ENCODE measurements at regions not wholly inside any gene's neighbourhood (a gene's known extent, or its start where the extent isn't known, plus 50 kb on each side); places are given as distances from the start of the nearest gene placed in this dataset.

DNA sequence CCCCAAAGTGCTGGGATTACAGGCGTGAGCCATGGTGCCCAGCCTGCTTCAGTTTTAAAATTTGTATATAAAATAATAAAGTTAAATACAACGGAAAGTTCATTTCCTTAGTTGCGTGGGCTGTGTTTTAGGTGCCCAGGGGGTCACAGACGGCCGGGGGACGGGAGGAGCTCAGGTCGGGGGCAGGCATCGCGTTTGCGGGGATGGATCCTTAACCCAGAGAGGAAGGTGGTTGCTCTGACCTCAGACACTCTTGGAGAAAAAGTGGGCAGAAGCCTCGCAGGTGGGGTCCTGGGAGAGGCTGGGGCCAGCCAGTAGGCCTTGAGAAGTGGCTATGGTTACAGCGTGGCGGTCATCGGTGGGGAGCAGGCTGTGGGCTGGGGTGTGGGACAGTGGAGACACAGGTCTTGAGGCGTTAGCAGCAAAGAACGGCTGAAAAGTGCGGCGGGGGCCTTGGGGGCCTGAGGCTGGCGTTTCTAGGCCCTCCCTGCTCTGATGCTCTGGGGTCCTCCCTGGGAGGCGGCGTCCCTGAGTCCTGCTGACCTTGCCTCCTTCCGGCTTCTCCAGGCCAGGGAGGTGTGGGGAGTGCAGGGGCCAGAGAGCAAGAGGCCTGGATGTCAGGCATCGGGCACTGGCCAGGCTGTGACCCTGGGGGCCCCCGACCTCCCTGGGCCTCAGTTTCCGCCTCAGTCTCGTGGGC lies 54.4 kb downstream of the UNCX start:
- Mint-ChIP-seq H3K27me3 (ENCODE audit: low read depth in 3 of 3) (peaks cover 6 to 9% (median 7%) of the 10 kb centered on the region in 3 donors), H3K4me1 (peaks cover 14 to 20% of the 10 kb centered on the region in 2 donors), H3K9me3 (no peaks in the 10 kb centered on the region), H3K4me3 (no peak overlapping the region), H3K36me3 (no peaks in the 10 kb centered on the region), H3K27ac (no peak overlapping the region)
- DNase-seq = no peak

GRCh38 chr7:1287752-1288201 lies 55.1 kb downstream of the UNCX start:
- H3K4me3 Mint-ChIP-seq = no peak overlapping the region
- DNase-seq = no peak
- H3K36me3 Mint-ChIP-seq = no peaks in the 10 kb centered on the region
- peaks cover 14 to 20% of the 10 kb centered on the region in 2 donors for H3K4me1 Mint-ChIP-seq
- H3K27me3 Mint-ChIP-seq (ENCODE audit: low read depth in 3 of 3) = peaks cover 5 to 9% (median 7%) of the 10 kb centered on the region in 3 donors
- no peak overlapping the region for H3K27ac Mint-ChIP-seq
- no peaks in the 10 kb centered on the region for H3K9me3 Mint-ChIP-seq

DNA sequence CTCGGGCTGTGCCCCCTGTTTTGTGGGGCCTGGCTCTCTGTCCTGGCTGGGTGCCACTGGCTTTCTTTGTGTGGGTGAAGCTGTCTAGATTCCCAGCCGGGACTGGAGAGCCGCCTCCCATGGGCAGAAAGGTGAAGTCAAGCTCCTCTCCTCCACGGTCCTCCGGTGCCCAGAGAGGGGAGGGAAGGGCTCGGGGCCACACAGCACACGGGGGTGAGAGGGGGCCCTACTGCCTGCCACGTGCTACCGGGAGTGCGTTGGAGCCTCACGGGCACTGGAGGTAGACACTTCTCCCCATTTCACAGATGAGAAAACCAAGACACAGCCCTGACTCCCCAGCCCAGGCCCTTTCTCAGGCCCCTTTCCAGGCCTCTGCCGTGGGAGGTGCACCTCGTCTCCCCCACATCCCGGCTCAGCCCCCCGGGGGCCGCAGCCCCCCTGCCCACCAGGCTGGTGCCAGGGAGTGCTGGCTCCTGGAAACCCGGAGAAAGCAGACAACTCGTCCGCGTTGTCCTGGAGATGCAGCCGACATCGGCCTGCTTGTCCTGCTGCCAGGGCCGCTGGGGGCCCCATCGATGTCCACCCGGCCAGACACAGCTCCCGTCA lies 55.8 kb downstream of the UNCX start:
- Mint-ChIP-seq H3K4me3 (no peak overlapping the region), H3K36me3 (no peaks in the 10 kb centered on the region), H3K27me3 (ENCODE audit: low read depth in 3 of 3) (peaks cover 5 to 7% (median 6%) of the 10 kb centered on the region in 3 donors), H3K9me3 (no peaks in the 10 kb centered on the region), H3K27ac (no peak overlapping the region), H3K4me1 (peaks cover 14 to 20% of the 10 kb centered on the region in 2 donors)
- DNase-seq = no peak

- H3K4me3 Mint-ChIP-seq = peak overlapping the region in 2 of 5 donors; percentile 47 to 88
Observed at GRCh38 chr7:1288996-1289551, 56.4 kb downstream of the UNCX start.

GRCh38 chr7:1289666-1290025 lies 57.0 kb downstream of the UNCX start:
- peaks cover 5 to 9% (median 6%) of the 10 kb centered on the region in 3 donors for H3K27me3 Mint-ChIP-seq (ENCODE audit: low read depth in 3 of 3)
- H3K27ac Mint-ChIP-seq = peak overlapping the region in 4 of 6 donors; percentile 67 to 87 (median 76)

More at GRCh38 chr7:1288996-1289551, 56.4 kb downstream of the UNCX start:
- Mint-ChIP-seq H3K9me3 (no peaks in the 10 kb centered on the region), H3K27me3 (ENCODE audit: low read depth in 3 of 3) (peaks cover 5 to 7% (median 6%) of the 10 kb centered on the region in 3 donors), H3K27ac (peak overlapping the region in 1 of 6 donors; percentile 87), H3K4me1 (peaks cover 14 to 20% of the 10 kb centered on the region in 2 donors), H3K36me3 (no peaks in the 10 kb centered on the region)
- DNase-seq = no peak

DNA sequence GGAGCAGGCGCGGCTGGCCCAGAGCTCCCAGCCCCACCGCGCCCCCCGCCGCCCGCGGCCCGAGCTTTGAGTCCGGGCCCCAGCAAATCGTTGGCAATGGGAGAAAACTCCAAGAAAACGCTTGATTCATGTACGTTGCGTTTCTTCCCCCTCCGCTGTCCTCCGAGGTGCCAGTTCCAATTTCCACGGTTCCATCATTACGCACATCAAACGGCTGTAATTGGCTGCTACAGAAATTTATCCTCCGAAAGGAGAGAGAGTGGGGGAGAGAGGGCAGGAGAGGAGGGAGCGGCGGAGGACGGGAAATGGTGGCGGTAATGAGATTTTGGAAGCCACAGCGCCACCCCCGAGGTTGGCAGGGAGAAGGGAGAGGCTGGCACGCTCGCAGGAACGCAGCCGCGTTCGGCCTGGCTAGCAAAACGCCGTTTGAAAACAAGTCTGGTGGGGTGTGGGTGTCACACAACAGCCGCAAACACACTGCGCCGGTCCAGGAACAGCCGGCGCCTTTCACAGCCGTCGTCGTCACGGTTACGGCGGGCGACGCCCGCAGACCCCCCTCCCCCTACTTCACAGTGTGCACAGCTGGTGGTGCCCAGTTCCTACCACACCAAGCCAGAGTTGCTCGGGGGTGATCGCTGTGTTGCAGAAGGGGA lies 57.5 kb downstream of the UNCX start:
- H3K4me1 Mint-ChIP-seq = peaks cover 14 to 26% of the 10 kb centered on the region in 2 donors
- no peaks in the 10 kb centered on the region for H3K9me3 Mint-ChIP-seq
- DNase-seq = peak; percentile 72 to 78 (median 77)
- H3K27ac Mint-ChIP-seq = peak overlapping the region; percentile 50 to 93 (median 80)
- H3K4me3 Mint-ChIP-seq = peak overlapping the region; percentile 81 to 89 (median 85)
- H3K36me3 Mint-ChIP-seq = no peaks in the 10 kb centered on the region
- peaks cover 5 to 10% (median 6%) of the 10 kb centered on the region in 3 donors for H3K27me3 Mint-ChIP-seq (ENCODE audit: low read depth in 3 of 3)

More at GRCh38 chr7:1289666-1290025, 57.0 kb downstream of the UNCX start:
- DNase-seq = no peak
- Mint-ChIP-seq H3K9me3 (no peaks in the 10 kb centered on the region), H3K36me3 (no peaks in the 10 kb centered on the region), H3K4me1 (peaks cover 14 to 24% of the 10 kb centered on the region in 2 donors), H3K4me3 (peak overlapping the region; percentile 68 to 89 (median 83))

- Mint-ChIP-seq H3K27ac (peak overlapping the region in 5 of 6 donors; percentile 35 to 93 (median 87)), H3K4me3 (peak overlapping the region; percentile 81 to 89 (median 85)), H3K4me1 (peaks cover 14 to 26% of the 10 kb centered on the region in 2 donors), H3K27me3 (ENCODE audit: low read depth in 3 of 3) (peaks cover 5 to 10% (median 6%) of the 10 kb centered on the region in 3 donors), H3K9me3 (no peaks in the 10 kb centered on the region), H3K36me3 (no peaks in the 10 kb centered on the region)
- no peak for DNase-seq
Observed at GRCh38 chr7:1290679-1291356, 58.1 kb downstream of the UNCX start.

DNA sequence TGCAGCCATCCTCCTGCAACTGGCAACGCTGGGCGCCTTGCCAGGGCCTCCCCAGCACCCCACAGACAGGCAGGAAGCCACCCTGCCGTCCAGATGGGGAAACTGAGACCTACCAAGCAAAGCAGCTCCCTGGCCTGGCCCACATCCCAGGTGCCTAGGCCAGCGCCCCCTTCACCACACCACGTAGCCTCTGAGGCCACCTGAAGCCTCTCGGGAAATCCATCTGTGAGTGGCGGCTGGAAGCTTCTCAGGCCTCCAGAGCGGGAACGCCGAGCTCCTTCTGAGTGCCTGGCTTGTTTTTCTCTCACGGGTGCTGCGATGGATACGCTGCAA lies 58.7 kb downstream of the UNCX start:
- Mint-ChIP-seq H3K36me3 (no peaks in the 10 kb centered on the region), H3K27ac (peak overlapping the region in 2 of 6 donors; percentile 55 to 82), H3K4me1 (peaks cover 14 to 26% of the 10 kb centered on the region in 2 donors), H3K4me3 (peak overlapping the region; percentile 27 to 71 (median 63)), H3K9me3 (no peaks in the 10 kb centered on the region), H3K27me3 (ENCODE audit: low read depth in 3 of 3) (peaks cover 5 to 10% (median 6%) of the 10 kb centered on the region in 3 donors)
- no peak for DNase-seq

DNA sequence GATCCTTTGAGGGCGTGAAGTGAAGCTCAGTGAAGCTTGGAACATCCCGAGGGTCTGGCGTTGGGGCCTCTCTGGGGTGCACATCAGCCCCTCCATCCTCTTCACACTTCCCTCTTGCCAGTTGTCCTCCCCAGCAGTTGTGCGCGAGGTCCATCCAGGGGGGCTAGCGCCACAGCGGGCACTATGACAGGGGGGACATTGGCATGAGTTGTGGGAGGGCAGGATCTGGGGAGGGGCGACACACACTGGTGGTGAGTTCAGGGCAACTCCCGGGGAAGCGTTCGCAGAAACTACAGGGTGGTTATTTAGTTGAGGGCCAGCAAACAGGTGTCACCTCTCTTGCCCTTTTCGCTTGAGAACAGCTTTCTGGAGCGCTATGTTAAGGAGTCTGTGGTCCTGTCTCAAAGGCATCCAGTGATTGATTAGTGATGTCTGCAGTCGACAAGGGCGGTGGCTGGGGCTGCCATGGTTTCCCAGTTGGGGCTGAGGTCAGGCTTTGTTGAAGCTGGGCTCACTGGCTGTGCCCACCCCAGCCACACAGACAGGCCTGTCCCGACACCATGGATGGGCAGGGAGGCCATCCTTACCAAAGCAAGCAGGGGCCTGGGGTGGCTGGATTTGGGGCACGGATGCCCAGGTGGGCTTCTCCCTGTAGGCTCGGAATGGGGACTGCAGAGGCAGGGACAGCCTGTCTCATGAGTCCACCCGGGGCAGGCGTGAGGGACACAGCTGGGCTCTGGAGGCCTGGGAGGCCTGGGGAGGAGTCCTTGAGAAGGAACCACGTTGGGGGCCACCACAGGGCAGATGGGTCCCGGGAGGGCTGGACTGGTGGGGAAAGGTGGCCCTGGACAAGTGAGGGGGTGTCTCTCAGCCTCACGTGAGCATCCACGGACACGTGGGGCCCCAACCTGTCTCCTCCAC lies 59.4 kb downstream of the UNCX start:
- Mint-ChIP-seq H3K36me3 (no peaks in the 10 kb centered on the region), H3K4me1 (peaks cover 14 to 31% of the 10 kb centered on the region in 2 donors), H3K4me3 (peak overlapping the region in 4 of 5 donors; percentile 27 to 71 (median 62)), H3K27me3 (ENCODE audit: low read depth in 3 of 3) (peaks cover 5 to 10% (median 6%) of the 10 kb centered on the region in 3 donors), H3K9me3 (no peaks in the 10 kb centered on the region), H3K27ac (peak overlapping the region in 2 of 6 donors; percentile 19 to 82)
- DNase-seq = no peak

- no peaks in the 10 kb centered on the region for H3K9me3 Mint-ChIP-seq
- no peak overlapping the region for H3K4me3 Mint-ChIP-seq
- DNase-seq = no peak
- H3K27me3 Mint-ChIP-seq (ENCODE audit: low read depth in 3 of 3) = peaks cover 5 to 13% (median 6%) of the 10 kb centered on the region in 3 donors
- no peaks in the 10 kb centered on the region for H3K36me3 Mint-ChIP-seq
- peaks cover 19 to 37% of the 10 kb centered on the region in 2 donors for H3K4me1 Mint-ChIP-seq
- no peak overlapping the region for H3K27ac Mint-ChIP-seq
Observed at GRCh38 chr7:1292972-1293830, 60.5 kb downstream of the UNCX start.

- no peaks in the 10 kb centered on the region for H3K9me3 Mint-ChIP-seq
- no peak overlapping the region for H3K4me3 Mint-ChIP-seq
- H3K36me3 Mint-ChIP-seq = no peaks in the 10 kb centered on the region
- H3K27ac Mint-ChIP-seq = peak overlapping the region in 1 of 6 donors; percentile 40
- peaks cover 19 to 37% of the 10 kb centered on the region in 2 donors for H3K4me1 Mint-ChIP-seq
- no peak for DNase-seq
- H3K27me3 Mint-ChIP-seq (ENCODE audit: low read depth in 3 of 3) = peaks cover 5 to 13% (median 6%) of the 10 kb centered on the region in 3 donors
Observed at GRCh38 chr7:1293950-1294411, 61.3 kb downstream of the UNCX start.

Data from immature natural killer cell (primary cell).